ENCODE measurements at regions not wholly inside any gene's neighbourhood (a gene's known extent, or its start where the extent isn't known, plus 50 kb on each side); places are given as distances from the start of the nearest gene placed in this dataset.

GRCh38 chr2:78553866-78554647 is 471.4 kb upstream of the REG3G start:
- no peak overlapping the region for H3K4me2 ChIP-seq (ENCODE audit: insufficient read depth, low read length)
- no peaks in the 10 kb centered on the region for H3K79me2 ChIP-seq (ENCODE audit: insufficient read depth, low read length)
- H3K4me1 ChIP-seq (ENCODE audit: insufficient read depth, low read length): no peaks in the 10 kb centered on the region
- H4K20me1 ChIP-seq (ENCODE audit: insufficient read depth, low read length): no peaks in the 10 kb centered on the region
- TF ChIP-seq CTCF (IDR thresholded peaks at IDR 0.05; ENCODE audit: extremely low read depth, low read depth, low read length): no peak
- no peaks in the 10 kb centered on the region for H3K36me3 ChIP-seq (ENCODE audit: insufficient read depth, low read length)
- no peak for DNase-seq (ENCODE audit: insufficient read length, low spot score, missing footprints)
- H3K27ac ChIP-seq (ENCODE audit: low read depth, low read length): no peak overlapping the region
- no peaks in the 10 kb centered on the region for H3K27me3 ChIP-seq (ENCODE audit: insufficient read depth, low read length)
- no peaks in the 10 kb centered on the region for H3K9me3 ChIP-seq (ENCODE audit: low read depth, low read length)
- no peak overlapping the region for H2AFZ ChIP-seq (ENCODE audit: low read length)
- H3K4me3 ChIP-seq (ENCODE audit: insufficient read depth, low read length): no peak overlapping the region

DNA sequence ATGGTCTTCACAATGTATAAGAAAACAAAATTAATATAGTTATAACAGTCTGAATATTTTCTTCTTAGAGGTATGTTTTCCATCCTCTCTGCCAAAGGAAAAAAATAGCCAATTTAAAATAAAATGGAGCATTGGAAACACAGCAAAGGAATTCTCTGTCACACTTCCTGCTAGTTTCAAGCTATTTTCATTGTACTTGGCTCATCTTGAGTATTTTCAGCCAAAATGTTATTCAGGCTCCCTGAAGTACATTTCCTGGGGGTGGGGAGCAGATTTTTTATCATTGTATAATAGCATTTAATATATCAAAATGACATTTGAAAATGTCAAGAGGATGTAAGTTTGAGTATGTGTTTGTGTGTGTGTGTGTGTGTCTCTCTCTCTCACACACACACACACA is 463.6 kb upstream of the REG3G start:
- no peak for TF ChIP-seq CTCF (IDR thresholded peaks at IDR 0.05; ENCODE audit: extremely low read depth, low read depth, low read length)
- Histone ChIP-seq H4K20me1 (ENCODE audit: insufficient read depth, low read length) (no peaks in the 10 kb centered on the region), H3K27me3 (ENCODE audit: insufficient read depth, low read length) (no peaks in the 10 kb centered on the region), H2AFZ (ENCODE audit: low read length) (no peak overlapping the region), H3K4me3 (ENCODE audit: insufficient read depth, low read length) (no peak overlapping the region), H3K36me3 (ENCODE audit: insufficient read depth, low read length) (no peaks in the 10 kb centered on the region), H3K27ac (ENCODE audit: low read depth, low read length) (no peak overlapping the region), H3K9me3 (ENCODE audit: low read depth, low read length) (no peaks in the 10 kb centered on the region), H3K4me2 (ENCODE audit: insufficient read depth, low read length) (no peak overlapping the region), H3K4me1 (ENCODE audit: insufficient read depth, low read length) (no peaks in the 10 kb centered on the region), H3K79me2 (ENCODE audit: insufficient read depth, low read length) (no peaks in the 10 kb centered on the region)
- no peak for DNase-seq (ENCODE audit: insufficient read length, low spot score, missing footprints)

- H3K4me3 ChIP-seq (ENCODE audit: insufficient read depth, low read length): no peak overlapping the region
- H3K79me2 ChIP-seq (ENCODE audit: insufficient read depth, low read length): no peaks in the 10 kb centered on the region
- no peak overlapping the region for H3K4me2 ChIP-seq (ENCODE audit: insufficient read depth, low read length)
- H3K4me1 ChIP-seq (ENCODE audit: insufficient read depth, low read length): no peaks in the 10 kb centered on the region
- H3K9me3 ChIP-seq (ENCODE audit: low read depth, low read length): no peaks in the 10 kb centered on the region
- no peak for DNase-seq (ENCODE audit: insufficient read length, low spot score, missing footprints)
- no peaks in the 10 kb centered on the region for H4K20me1 ChIP-seq (ENCODE audit: insufficient read depth, low read length)
- no peaks in the 10 kb centered on the region for H3K36me3 ChIP-seq (ENCODE audit: insufficient read depth, low read length)
- TF ChIP-seq CTCF (IDR thresholded peaks at IDR 0.05; ENCODE audit: extremely low read depth, low read depth, low read length): no peak
- H2AFZ ChIP-seq (ENCODE audit: low read length): no peak overlapping the region
- H3K27me3 ChIP-seq (ENCODE audit: insufficient read depth, low read length): no peaks in the 10 kb centered on the region
- H3K27ac ChIP-seq (ENCODE audit: low read depth, low read length): no peak overlapping the region
These were observed 460.8 kb upstream of the REG3G start for GRCh38 chr2:78564666-78565065.

DNA sequence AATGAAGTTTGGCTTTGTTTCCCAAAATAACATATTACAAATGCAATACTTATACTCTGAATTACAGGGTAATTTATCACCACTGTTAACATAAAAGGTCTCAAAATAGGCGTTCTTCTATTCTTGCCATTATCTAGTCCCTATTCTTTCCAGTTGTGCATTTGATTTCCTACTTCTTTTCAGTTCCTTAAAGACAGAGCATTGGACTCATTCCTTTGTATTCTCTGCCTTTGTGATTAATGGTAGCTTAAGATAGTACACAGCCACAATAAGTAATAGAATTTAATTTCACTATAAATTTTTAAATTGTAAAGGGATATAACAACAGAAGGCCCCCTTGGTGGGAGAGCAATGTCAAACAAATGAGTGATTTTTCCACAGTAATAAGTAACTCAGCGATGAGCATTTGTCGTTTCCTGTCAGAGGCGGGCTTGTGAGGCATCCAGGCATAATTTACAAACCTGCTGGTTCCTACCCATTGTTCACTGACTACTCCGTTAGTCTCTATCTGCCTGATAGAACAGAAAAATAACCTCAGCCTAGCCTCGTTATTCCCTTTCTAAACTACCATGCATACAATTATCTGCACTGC is 456.6 kb upstream of the REG3G start:
- Histone ChIP-seq H3K9me3 (ENCODE audit: low read depth, low read length) (peaks cover 5% of the 10 kb centered on the region), H2AFZ (ENCODE audit: low read length) (no peak overlapping the region)
- TF ChIP-seq CTCF (IDR thresholded peaks at IDR 0.05; ENCODE audit: extremely low read depth, low read depth, low read length): no peak

More for the DNA sequence above, 456.6 kb upstream of the REG3G start:
- H3K27me3 ChIP-seq (ENCODE audit: insufficient read depth, low read length): no peaks in the 10 kb centered on the region
- no peaks in the 10 kb centered on the region for H4K20me1 ChIP-seq (ENCODE audit: insufficient read depth, low read length)
- H3K36me3 ChIP-seq (ENCODE audit: insufficient read depth, low read length): no peaks in the 10 kb centered on the region
- no peak for DNase-seq (ENCODE audit: insufficient read length, low spot score, missing footprints)
- no peak overlapping the region for H3K4me2 ChIP-seq (ENCODE audit: insufficient read depth, low read length)
- no peak overlapping the region for H3K4me3 ChIP-seq (ENCODE audit: insufficient read depth, low read length)
- no peak overlapping the region for H3K27ac ChIP-seq (ENCODE audit: low read depth, low read length)
- no peaks in the 10 kb centered on the region for H3K4me1 ChIP-seq (ENCODE audit: insufficient read depth, low read length)
- no peaks in the 10 kb centered on the region for H3K79me2 ChIP-seq (ENCODE audit: insufficient read depth, low read length)
